Keratinocyte (primary cell): ENCODE measurements at regions not wholly inside any gene's neighbourhood (a gene's known extent, or its start where the extent isn't known, plus 50 kb on each side); places are given as distances from the start of the nearest gene placed in this dataset.

ENCODE experiments used
- EZH2 ChIP-seq: IDR thresholded peaks from one replicate; pipeline ENCODE4 v1.6.1; 2012; ENCODE audit warnings: inconsistent platforms, mild to moderate bottlenecking, low read length, moderate library complexity
- TF ChIP-seq, protein P1 (sequence below), 3 experiments: IDR thresholded peaks in 1 of 3; conservative IDR thresholded peaks in 1 of 3; optimal IDR thresholded peaks in 1 of 3; 2 replicates in 2 of 3; 3 replicates in 1 of 3; pipeline versions ENCODE3 to v1.5.1; 2011; ENCODE audit warnings: low read length in 3 of 3, mild to moderate bottlenecking in 3 of 3, moderate library complexity in 2 of 3, control low read depth in 1 of 3, inconsistent platforms in 1 of 3; ENCODE audit not compliant: insufficient read depth in 2 of 3; ENCODE audit errors: extremely low read depth in 1 of 3

DNA sequence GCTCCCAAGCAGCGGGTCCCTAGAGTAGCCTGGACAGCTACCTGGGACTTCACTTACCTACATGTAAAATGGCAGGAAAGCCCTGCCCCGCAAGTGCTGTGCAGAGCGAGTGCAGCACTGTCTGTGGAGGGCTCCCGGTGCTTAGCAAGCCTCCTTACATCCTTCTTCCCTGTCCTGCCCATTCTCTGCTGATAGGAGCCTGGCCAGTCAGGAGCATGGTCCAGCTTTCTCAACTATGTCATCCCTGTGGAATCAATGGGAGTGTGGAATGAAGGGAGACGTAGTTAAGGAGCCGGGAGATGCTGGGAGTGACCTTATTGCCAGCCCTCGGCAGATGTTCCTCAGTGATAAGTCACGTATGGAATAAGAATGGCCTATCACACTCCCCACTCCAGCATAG lies 661.9 kb upstream of the ID2 start:
- TF ChIP-seq, protein P1, sequence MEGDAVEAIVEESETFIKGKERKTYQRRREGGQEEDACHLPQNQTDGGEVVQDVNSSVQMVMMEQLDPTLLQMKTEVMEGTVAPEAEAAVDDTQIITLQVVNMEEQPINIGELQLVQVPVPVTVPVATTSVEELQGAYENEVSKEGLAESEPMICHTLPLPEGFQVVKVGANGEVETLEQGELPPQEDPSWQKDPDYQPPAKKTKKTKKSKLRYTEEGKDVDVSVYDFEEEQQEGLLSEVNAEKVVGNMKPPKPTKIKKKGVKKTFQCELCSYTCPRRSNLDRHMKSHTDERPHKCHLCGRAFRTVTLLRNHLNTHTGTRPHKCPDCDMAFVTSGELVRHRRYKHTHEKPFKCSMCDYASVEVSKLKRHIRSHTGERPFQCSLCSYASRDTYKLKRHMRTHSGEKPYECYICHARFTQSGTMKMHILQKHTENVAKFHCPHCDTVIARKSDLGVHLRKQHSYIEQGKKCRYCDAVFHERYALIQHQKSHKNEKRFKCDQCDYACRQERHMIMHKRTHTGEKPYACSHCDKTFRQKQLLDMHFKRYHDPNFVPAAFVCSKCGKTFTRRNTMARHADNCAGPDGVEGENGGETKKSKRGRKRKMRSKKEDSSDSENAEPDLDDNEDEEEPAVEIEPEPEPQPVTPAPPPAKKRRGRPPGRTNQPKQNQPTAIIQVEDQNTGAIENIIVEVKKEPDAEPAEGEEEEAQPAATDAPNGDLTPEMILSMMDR (optimal IDR thresholded peaks at IDR 0.05 in 1 of 3, IDR thresholded peaks at IDR 0.05 in 1 of 3, conservative IDR thresholded peaks at IDR 0.05 in 1 of 3; ENCODE audit: extremely low read depth in 1 of 3, insufficient read depth in 2 of 3, low read length in 3 of 3): no peak
- no peak for TF ChIP-seq EZH2
